T47D (cell line): ENCODE measurements at regions not wholly inside any gene's neighbourhood (a gene's known extent, or its start where the extent isn't known, plus 50 kb on each side); places are given as distances from the start of the nearest gene placed in this dataset.
"Not testable (repeated sequence)": the region's sequence is repeated elsewhere in the genome, so short reads cannot be mapped to it uniquely, and the experiment has no call there.

ENCODE experiments used
- DNase-seq, 2 experiments: peaks; one replicate each; pipeline versions ENCODE4 v3.0.0 to v3.0.0-alpha.2; 2011 to 2012; ENCODE audit warnings: low read depth in 1 of 2, low spot score in 1 of 2
- JUND ChIP-seq: IDR thresholded peaks from 2 replicates; pipeline ENCODE4 v1.6.1; 2012; ENCODE audit warnings: low read depth
- in situ Hi-C: cut with HindIII; loops from 2 replicates; pipeline ENCODE4 v1.10.0; 2016; ENCODE audit warnings: low sequenced_read_pairs, low pct_unique_long_range_greater_than_20kb

- no peak for TF ChIP-seq JUND
- no peak for DNase-seq
- in situ Hi-C loops: no loop called here
These were observed 1254.9 kb upstream of the LRRN3 start for GRCh38 chr7:109836016-109836415.

GRCh38 chr7:109842386-109842785 lies 1248.5 kb upstream of the LRRN3 start:
- in situ Hi-C loops: no loop called here
- no peak for TF ChIP-seq JUND
- DNase-seq: no peak

GRCh38 chr7:109844362-109844761 lies 1246.6 kb upstream of the LRRN3 start:
- in situ Hi-C loops: no loop called here
- DNase-seq: peak; percentile 1 to 56
- no peak for TF ChIP-seq JUND

- no peak for DNase-seq
- in situ Hi-C loops: no loop called here
- no peak for TF ChIP-seq JUND
These were observed 1226.7 kb upstream of the LRRN3 start for GRCh38 chr7:109864230-109864629.

GRCh38 chr7:109868215-109868860 lies 1222.6 kb upstream of the LRRN3 start:
- DNase-seq: peak in 1 of 2 experiments; percentile 32
- in situ Hi-C loops: no loop called here
- no peak for TF ChIP-seq JUND

- in situ Hi-C loops: no loop called here
- no peak for TF ChIP-seq JUND
- DNase-seq: peak in 1 of 2 experiments; percentile 59
These were observed 1217.6 kb upstream of the LRRN3 start for GRCh38 chr7:109873296-109873695.

DNA sequence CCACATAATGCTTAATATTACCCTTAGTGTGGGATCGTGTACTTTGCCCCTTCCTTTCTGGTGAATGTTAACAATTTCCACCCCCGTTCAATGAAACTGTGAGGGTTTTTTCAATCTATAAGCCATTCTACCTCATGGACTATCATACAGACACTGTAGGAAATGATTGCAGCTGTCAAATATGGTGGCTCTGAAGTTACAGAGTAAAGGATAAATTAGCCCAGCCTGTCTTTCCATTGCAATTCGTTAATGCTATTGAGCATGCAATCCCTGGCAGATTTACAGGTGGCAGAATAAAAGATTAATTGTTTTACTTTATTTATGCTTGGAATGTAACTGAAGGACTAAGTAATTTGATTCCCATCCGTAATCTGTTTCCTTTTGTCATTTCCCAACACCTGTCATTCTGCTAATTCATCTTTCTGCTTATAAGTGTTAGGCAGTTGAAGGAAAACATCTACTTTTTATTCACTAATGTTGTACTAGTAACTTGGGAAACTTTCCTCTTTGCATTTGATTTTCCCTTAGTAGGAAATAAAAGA lies 1211.6 kb upstream of the LRRN3 start:
- no peak for TF ChIP-seq JUND
- no peak for DNase-seq
- in situ Hi-C loops: no loop called here

- in situ Hi-C loops: no loop called here
- TF ChIP-seq JUND: no peak
- no peak for DNase-seq
These were observed 1200.3 kb upstream of the LRRN3 start for GRCh38 chr7:109890622-109891021.

DNA sequence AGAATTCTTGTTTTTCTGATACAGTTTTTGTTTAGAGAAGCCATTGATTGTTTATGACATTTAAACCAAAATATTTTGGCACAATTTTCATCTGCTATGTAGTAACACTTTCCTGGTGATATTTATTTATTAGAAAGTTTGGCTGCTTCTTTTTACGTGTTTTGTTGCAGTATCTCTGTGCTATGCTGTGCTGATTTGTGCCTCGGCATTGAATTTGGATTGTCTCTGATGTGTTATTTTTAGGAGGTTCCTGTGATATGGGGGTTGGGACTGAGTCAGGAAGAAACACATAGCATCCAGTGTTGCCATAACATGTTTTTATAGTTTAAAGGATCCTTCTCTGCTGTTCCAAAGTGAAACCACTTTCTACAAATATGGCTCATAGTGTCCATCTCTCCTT lies 1197.7 kb upstream of the LRRN3 start:
- no peak for DNase-seq
- TF ChIP-seq JUND: no peak
- in situ Hi-C loops: no loop called here

GRCh38 chr7:109895536-109895935 lies 1195.4 kb upstream of the LRRN3 start:
- TF ChIP-seq JUND: no peak
- in situ Hi-C loops: no loop called here
- no peak for DNase-seq

GRCh38 chr7:109901926-109902325 lies 1189.0 kb upstream of the LRRN3 start:
- in situ Hi-C loops: no loop called here
- no peak for TF ChIP-seq JUND
- DNase-seq: no peak

- DNase-seq, in situ Hi-C loops: not testable (repeated sequence)
These were observed 1185.4 kb upstream of the LRRN3 start for GRCh38 chr7:109905368-109906065.

DNA sequence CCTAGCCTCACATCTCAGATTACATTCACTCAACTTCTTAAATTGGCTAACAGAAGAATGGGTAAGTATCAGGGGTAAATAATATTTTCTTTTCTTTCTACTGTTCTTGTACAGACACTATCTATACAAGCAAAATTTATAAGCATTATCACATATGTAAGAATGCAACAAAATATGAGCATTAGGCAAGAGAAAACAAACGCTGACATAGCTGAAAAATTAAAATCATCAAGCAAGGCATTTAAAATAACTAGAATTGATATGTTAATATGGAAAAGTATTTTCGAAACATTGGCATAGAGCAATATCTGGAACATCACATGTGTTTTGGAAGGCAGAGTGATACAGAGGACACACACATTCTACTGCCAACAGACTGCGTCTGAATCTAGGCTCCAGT lies 1175.3 kb upstream of the LRRN3 start:
- DNase-seq: no peak
- no peak for TF ChIP-seq JUND
- in situ Hi-C loops: no loop called here
